K562 (cell line): ENCODE measurements at regions not wholly inside any gene's neighbourhood (a gene's known extent, or its start where the extent isn't known, plus 50 kb on each side); places are given as distances from the start of the nearest gene placed in this dataset.

Source experiments
- RAD21 ChIP-seq, 2 experiments: fragments of 250-450 bp in 1 of 2; fragments of 450-650 bp in 1 of 2; sonication (Bioruptor Pico) in 1 of 2; formaldehyde crosslinking in 1 of 2; IDR thresholded peaks in 1 of 2; conservative IDR thresholded peaks in 1 of 2; 2 replicates each; pipeline versions ENCODE4 v1.4.0 to v1.8.0; 2020 to 2022; ENCODE audit warnings: mild to moderate bottlenecking in 2 of 2, moderate library complexity in 1 of 2
- REST ChIP-seq, 2 experiments: fragments of 450-650 bp; formaldehyde crosslinking in 1 of 2; IDR thresholded peaks; 2 replicates each; pipeline versions ENCODE4 v1.4.0 to v1.6.1; 2014 to 2020; ENCODE audit warnings: mild to moderate bottlenecking in 2 of 2, borderline replicate concordance in 1 of 2, low read depth in 1 of 2
- SMC3 ChIP-seq: conservative IDR thresholded peaks from 2 replicates; pipeline ENCODE4 v1.6.1; 2011; ENCODE audit warnings: low read depth, low read length, improper control_type of control experiment; ENCODE audit not compliant: insufficient read depth
- SRSF3 ChIP-seq: fragments of 200-400 bp; formaldehyde crosslinking; IDR thresholded peaks from 2 replicates; pipeline ENCODE4 v1.6.1; 2016; ENCODE audit warnings: mild to moderate bottlenecking, low read length, moderate library complexity; ENCODE audit not compliant: insufficient read depth

- peak; percentile 51 for TF ChIP-seq REST (IDR thresholded peaks at IDR 0.05; ENCODE audit: borderline replicate concordance)
- no peak for TF ChIP-seq REST (CRISPR knock-in tag; IDR thresholded peaks at IDR 0.05; ENCODE audit: low read depth)
- TF ChIP-seq SRSF3 = no peak
- peak; percentile 47; the same call in 1 of the 2 replicates for TF ChIP-seq SMC3
- TF ChIP-seq RAD21 (CRISPR knock-in tag; conservative IDR thresholded peaks at IDR 0.05 in 1 of 2, IDR thresholded peaks at IDR 0.05 in 1 of 2) = peak; percentile 65 to 83
These were observed 80.8 kb upstream of the FUCA2 start (continued) for GRCh38 chr6:143592335-143592734.
